Activated naive CD4-positive, alpha-beta T cell treated with anti-CD3 and anti-CD28 coated beads for 36 hours (primary cell): ENCODE measurements at regions not wholly inside any gene's neighbourhood (a gene's known extent, or its start where the extent isn't known, plus 50 kb on each side); places are given as distances from the start of the nearest gene placed in this dataset.

ENCODE experiments used
- CTCF ChIA-PET: fragments of 350-600 bp; sonication (Branson Sonifier 250); formaldehyde crosslinking; loops from one replicate; lab custom pipeline; 2021; ENCODE audit warnings: antibody characterized with exemption; lab: Charles Lee
- DNase-seq: peaks from one replicate; pipeline ENCODE4 v3.0.0-alpha.2; 2020
- H3K27ac Mint-ChIP-seq: one replicate; pipeline ENCODE4 v1.8.0; 2021; ENCODE audit warnings: mild to moderate bottlenecking, mixed read lengths
- H3K27me3 Mint-ChIP-seq: one replicate; pipeline ENCODE4 v1.8.0; 2021; ENCODE audit warnings: low read depth, mixed read lengths
- H3K36me3 Mint-ChIP-seq: one replicate; pipeline ENCODE4 v1.8.0; 2021; ENCODE audit warnings: low read depth, mixed read lengths
- H3K4me1 Mint-ChIP-seq: one replicate; pipeline ENCODE4 v1.8.0; 2021; ENCODE audit warnings: low read depth, mixed read lengths
- H3K4me3 Mint-ChIP-seq: one replicate; pipeline ENCODE4 v1.8.0; 2021; ENCODE audit warnings: mild to moderate bottlenecking, moderate library complexity, mixed read lengths
- H3K9me3 Mint-ChIP-seq: one replicate; pipeline ENCODE4 v1.8.0; 2021; ENCODE audit warnings: mixed read lengths
- intact Hi-C: fragments of 100-400 bp; cut with micrococcal nuclease; formaldehyde crosslinking; loops from one replicate; pipeline ENCODE4 v1.15.1; 2023

DNA sequence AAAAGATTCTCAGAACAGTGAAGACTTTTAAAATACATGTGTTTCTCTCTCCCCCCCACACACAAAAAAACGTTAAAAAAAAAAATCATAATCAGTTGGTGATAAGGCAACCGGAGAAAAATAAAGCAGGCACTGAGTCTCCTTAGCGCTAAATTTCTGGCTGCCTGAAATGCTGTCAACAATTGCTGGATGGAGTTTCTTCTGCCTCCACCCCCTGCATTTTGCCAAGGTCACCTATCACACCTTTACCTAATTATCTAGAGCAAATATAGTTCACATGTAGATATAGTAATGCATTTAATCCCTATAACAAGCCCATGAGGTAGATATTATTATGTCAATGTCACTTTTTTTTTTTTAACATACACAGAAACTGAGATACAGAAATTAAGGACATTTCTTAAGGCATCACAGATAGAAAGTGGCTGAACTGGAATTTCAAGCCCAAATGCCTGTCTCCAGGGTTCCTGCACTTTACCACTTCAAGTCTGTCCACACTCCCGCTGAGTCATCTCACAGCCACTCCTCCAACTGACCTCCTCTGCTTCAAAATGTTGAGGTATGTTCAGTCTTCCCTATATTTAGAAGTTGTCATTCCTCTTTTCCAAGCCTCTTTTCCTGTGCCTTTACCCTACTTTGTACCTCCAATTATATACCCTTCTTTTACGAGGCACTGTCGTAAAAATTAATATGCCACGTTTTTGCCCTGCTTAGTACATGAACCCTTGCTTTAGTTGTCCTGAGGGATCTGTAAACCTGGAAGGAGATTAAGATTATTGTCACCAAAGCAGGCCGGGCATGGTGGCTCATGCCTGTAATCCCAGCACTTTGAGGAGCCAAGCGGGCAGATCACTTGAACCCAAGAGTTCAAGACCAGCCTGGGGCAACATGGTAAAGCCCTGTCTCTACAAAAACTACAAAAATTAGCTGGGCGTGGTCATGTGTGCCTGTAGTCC lies 72.8 kb upstream of the MPP7 start:
- Mint-ChIP-seq H3K36me3 (no peaks in the 10 kb centered on the region), H3K4me1 (peaks cover 16% of the 10 kb centered on the region), H3K4me3 (no peak overlapping the region), H3K27me3 (no peaks in the 10 kb centered on the region), H3K27ac (no peak overlapping the region), H3K9me3 (peaks cover 1% of the 10 kb centered on the region)
- DNase-seq, result no peak
- intact Hi-C loops, result no loop called here
- CTCF ChIA-PET, result interaction anchor here (0.6 to 1.6 kb wide), 3 partner anchors 17 to 77 kb away, joined by 3 to 4 read pairs (median 3); partner anchors contain the start of gene MPP7

DNA sequence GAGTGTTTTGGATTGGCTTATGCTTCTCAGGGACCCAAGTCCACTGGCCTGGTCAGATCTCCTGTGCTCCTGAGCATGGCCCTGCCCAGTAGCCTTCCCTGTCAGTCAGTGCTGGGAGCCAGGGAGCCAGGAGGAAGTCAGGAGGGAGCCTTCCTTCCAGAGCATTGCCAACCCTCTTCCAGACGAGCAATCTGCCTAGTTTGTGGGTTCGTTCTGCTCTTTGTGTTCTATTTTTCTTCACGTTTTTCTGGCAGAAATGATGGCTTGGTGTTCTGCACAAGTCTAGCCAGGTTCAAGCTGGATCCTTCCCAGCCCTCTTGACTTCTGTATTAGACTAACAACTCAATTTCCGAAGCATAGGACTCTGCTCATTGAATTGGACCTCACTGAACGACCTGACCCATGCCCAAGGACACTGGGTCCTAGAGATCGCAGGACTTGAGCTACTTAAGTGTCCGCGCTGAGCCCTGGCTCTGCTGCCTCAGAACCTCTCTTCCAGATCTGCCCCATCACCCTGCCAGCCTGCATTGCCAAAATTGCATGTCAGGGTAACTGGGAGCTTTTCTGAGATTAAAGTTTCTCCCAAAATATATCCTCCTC lies 76.2 kb upstream of the MPP7 start:
- Mint-ChIP-seq H3K27ac (no peak overlapping the region), H3K36me3 (no peaks in the 10 kb centered on the region)
- CTCF ChIA-PET, result interaction anchor here (0.5 to 5.9 kb wide), 11 partner anchors 7 to 220 kb away, joined by 3 to 177 read pairs (median 13); partner anchors contain the start of gene MPP7

GRCh38 chr10:28381466-28381865 lies 78.6 kb upstream of the MPP7 start:
- H3K4me3 Mint-ChIP-seq, result no peak overlapping the region
- H3K27me3 Mint-ChIP-seq, result no peaks in the 10 kb centered on the region
- intact Hi-C loops, result loop anchor here (1.0 to 10.0 kb wide), 6 partner anchors 13 to 1007 kb away; partner anchors contain the start of gene ODAD2
- DNase-seq, result no peak
- peaks cover 33% of the 10 kb centered on the region for H3K4me1 Mint-ChIP-seq
- H3K27ac Mint-ChIP-seq, result no peak overlapping the region
- CTCF ChIA-PET, result interaction anchor here (0.6 to 5.9 kb wide), 34 partner anchors 10 to 1029 kb away, joined by 3 to 177 read pairs (median 5); partner anchors contain the start of gene MPP7
- no peaks in the 10 kb centered on the region for H3K9me3 Mint-ChIP-seq
- H3K36me3 Mint-ChIP-seq, result no peaks in the 10 kb centered on the region

More for the DNA sequence above, 76.2 kb upstream of the MPP7 start:
- no peaks in the 10 kb centered on the region for H3K9me3 Mint-ChIP-seq
- no peak for DNase-seq
- intact Hi-C loops, result no loop called here
- H3K27me3 Mint-ChIP-seq, result no peaks in the 10 kb centered on the region
- H3K4me1 Mint-ChIP-seq, result peaks cover 27% of the 10 kb centered on the region
- H3K4me3 Mint-ChIP-seq, result no peak overlapping the region

DNA sequence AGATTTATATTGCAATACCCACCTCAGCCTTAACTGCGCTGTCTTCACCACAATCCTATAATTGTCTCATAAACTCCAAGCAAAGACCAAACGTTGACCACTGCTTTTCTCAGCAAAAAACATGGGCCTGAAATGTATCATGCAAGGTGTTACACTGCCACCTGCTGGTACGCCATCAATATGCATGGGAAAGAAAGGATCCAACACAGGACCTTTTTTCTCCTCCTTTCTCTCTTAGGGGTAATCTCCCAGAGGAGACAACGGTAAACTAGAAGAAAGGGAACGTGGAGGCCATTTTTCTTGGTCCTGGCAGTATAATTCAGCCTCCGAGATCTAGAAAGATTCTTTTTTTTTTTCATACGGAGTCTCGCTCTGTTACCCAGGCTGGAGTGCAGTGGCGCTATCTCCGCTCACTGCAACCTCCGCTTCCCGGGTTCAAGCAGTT lies 79.1 kb upstream of the MPP7 start:
- H3K27ac Mint-ChIP-seq, result no peak overlapping the region

GRCh38 chr10:28382525-28383269 lies 79.8 kb upstream of the MPP7 start:
- H3K27ac Mint-ChIP-seq, result no peak overlapping the region
- H3K4me3 Mint-ChIP-seq, result no peak overlapping the region
- peaks cover 40% of the 10 kb centered on the region for H3K4me1 Mint-ChIP-seq
- no peaks in the 10 kb centered on the region for H3K27me3 Mint-ChIP-seq
- no peaks in the 10 kb centered on the region for H3K9me3 Mint-ChIP-seq
- no peak for DNase-seq
- intact Hi-C loops, result loop anchor here (1.0 to 10.0 kb wide), 6 partner anchors 132 to 1008 kb away; partner anchors contain the start of gene ODAD2
- CTCF ChIA-PET, result interaction anchor here (0.6 to 5.9 kb wide), 17 partner anchors 10 to 1960 kb away, joined by 3 to 177 read pairs (median 12); partner anchors contain the start of gene MPP7
- H3K36me3 Mint-ChIP-seq, result no peaks in the 10 kb centered on the region

More for the DNA sequence above, 79.1 kb upstream of the MPP7 start:
- H3K27me3 Mint-ChIP-seq, result no peaks in the 10 kb centered on the region
- H3K4me1 Mint-ChIP-seq, result peaks cover 36% of the 10 kb centered on the region
- DNase-seq, result peak; percentile 93
- no peaks in the 10 kb centered on the region for H3K9me3 Mint-ChIP-seq
- H3K36me3 Mint-ChIP-seq, result no peaks in the 10 kb centered on the region
- CTCF ChIA-PET, result interaction anchor here (0.6 to 5.9 kb wide), 31 partner anchors 10 to 1030 kb away, joined by 3 to 177 read pairs (median 6); partner anchors contain the start of gene MPP7
- H3K4me3 Mint-ChIP-seq, result no peak overlapping the region
- intact Hi-C loops, result loop anchor here (1.0 to 10.0 kb wide), 9 partner anchors 12 to 1007 kb away; partner anchors contain the start of gene ODAD2

- CTCF ChIA-PET, result interaction anchor here (1.0 to 5.9 kb wide), 6 partner anchors 9 to 144 kb away, joined by 3 to 129 read pairs (median 5); partner anchors contain the start of gene MPP7
- no peak for DNase-seq
- H3K27me3 Mint-ChIP-seq, result no peaks in the 10 kb centered on the region
- peaks cover 34% of the 10 kb centered on the region for H3K4me1 Mint-ChIP-seq
- H3K9me3 Mint-ChIP-seq, result no peaks in the 10 kb centered on the region
- intact Hi-C loops, result loop anchor here (5.0 to 10.0 kb wide), 3 partner anchors 390 to 1010 kb away; partner anchors contain the start of gene ODAD2
- no peaks in the 10 kb centered on the region for H3K36me3 Mint-ChIP-seq
- H3K27ac Mint-ChIP-seq, result no peak overlapping the region
- no peak overlapping the region for H3K4me3 Mint-ChIP-seq
Observed at GRCh38 chr10:28384557-28384956, 81.7 kb upstream of the MPP7 start.

GRCh38 chr10:28385748-28386502 lies 83.1 kb upstream of the MPP7 start:
- Mint-ChIP-seq H3K4me1 (peaks cover 24% of the 10 kb centered on the region), H3K4me3 (peak overlapping the region; percentile 43), H3K36me3 (no peaks in the 10 kb centered on the region), H3K27ac (no peak overlapping the region), H3K9me3 (no peaks in the 10 kb centered on the region), H3K27me3 (no peaks in the 10 kb centered on the region)
- CTCF ChIA-PET, result interaction anchor here (1.2 to 1.9 kb wide), 6 partner anchors 8 to 135 kb away, joined by 3 to 9 read pairs (median 4); no protein-coding TSS in a partner anchor
- intact Hi-C loops, result loop anchor here (10.0 kb wide), 2 partner anchors 391 to 1011 kb away; partner anchors contain the start of gene ODAD2
- no peak for DNase-seq

DNA sequence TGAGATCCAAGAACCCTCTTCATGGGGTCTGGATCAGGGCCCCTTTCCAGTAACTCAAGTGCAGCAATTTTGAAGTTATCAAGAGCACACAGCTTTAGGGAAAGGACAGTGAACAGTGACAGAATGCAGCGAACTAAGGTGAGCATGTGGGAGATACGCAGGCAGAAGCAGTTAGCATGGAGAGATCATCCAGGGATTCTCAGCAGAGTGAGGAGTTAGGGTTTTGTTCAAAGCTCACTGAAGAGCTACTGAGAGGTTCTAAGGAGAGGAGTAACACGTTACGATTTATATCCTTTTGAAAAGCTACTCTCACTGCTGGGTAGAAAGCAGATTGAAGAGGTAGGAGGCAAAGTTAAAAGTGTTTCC lies 83.6 kb upstream of the MPP7 start:
- peaks cover 21% of the 10 kb centered on the region for H3K4me1 Mint-ChIP-seq
- CTCF ChIA-PET, result interaction anchor here (0.8 to 1.3 kb wide), 5 partner anchors 84 to 135 kb away, joined by 3 to 5 read pairs (median 4); partner anchors contain the start of gene MPP7
- no peak for DNase-seq
- H3K27me3 Mint-ChIP-seq, result no peaks in the 10 kb centered on the region
- H3K36me3 Mint-ChIP-seq, result no peaks in the 10 kb centered on the region
- H3K4me3 Mint-ChIP-seq, result peak overlapping the region; percentile 43
- intact Hi-C loops, result loop anchor here (10.0 kb wide), 2 partner anchors 392 to 1012 kb away; partner anchors contain the start of gene ODAD2
- no peak overlapping the region for H3K27ac Mint-ChIP-seq
- H3K9me3 Mint-ChIP-seq, result no peaks in the 10 kb centered on the region

- CTCF ChIA-PET, result interaction anchor here (0.8 to 1.3 kb wide), 5 partner anchors 84 to 136 kb away, joined by 3 to 5 read pairs (median 4); partner anchors contain the start of gene MPP7
- H3K36me3 Mint-ChIP-seq, result no peaks in the 10 kb centered on the region
- no peak overlapping the region for H3K4me3 Mint-ChIP-seq
- no peaks in the 10 kb centered on the region for H3K27me3 Mint-ChIP-seq
- intact Hi-C loops, result loop anchor here (10.0 kb wide), 2 partner anchors 392 to 1012 kb away; partner anchors contain the start of gene ODAD2
- no peak for DNase-seq
- H3K9me3 Mint-ChIP-seq, result no peaks in the 10 kb centered on the region
- no peak overlapping the region for H3K27ac Mint-ChIP-seq
- peaks cover 16% of the 10 kb centered on the region for H3K4me1 Mint-ChIP-seq
Observed at GRCh38 chr10:28387140-28387539, 84.3 kb upstream of the MPP7 start.

- H3K4me3 Mint-ChIP-seq, result no peak overlapping the region
- CTCF ChIA-PET, result interaction anchor here (1.5 to 4.6 kb wide), 3 partner anchors 9 to 140 kb away, joined by 3 to 99 read pairs (median 62); no protein-coding TSS in a partner anchor
Observed at GRCh38 chr10:28391283-28391682, 88.4 kb upstream of the MPP7 start.

More at GRCh38 chr10:28391283-28391682, 88.4 kb upstream of the MPP7 start:
- no peaks in the 10 kb centered on the region for H3K27me3 Mint-ChIP-seq
- no peak overlapping the region for H3K27ac Mint-ChIP-seq
- no peak for DNase-seq
- no peaks in the 10 kb centered on the region for H3K36me3 Mint-ChIP-seq
- intact Hi-C loops, result loop anchor here (5.0 kb wide), 1 partner anchor 734 kb away; no protein-coding TSS in a partner anchor
- peaks cover 16% of the 10 kb centered on the region for H3K4me1 Mint-ChIP-seq
- H3K9me3 Mint-ChIP-seq, result no peaks in the 10 kb centered on the region
